IMR-90 (cell line): ENCODE measurements at regions not wholly inside any gene's neighbourhood (a gene's known extent, or its start where the extent isn't known, plus 50 kb on each side); places are given as distances from the start of the nearest gene placed in this dataset.

Experiments used
- ATAC-seq: fragments of 200-7000 bp; cut with Tn5 transposase; 2 replicates; pipeline ENCODE4 v1.9.1; 2020; ENCODE audit warnings: low read depth, mild to moderate bottlenecking, moderate library complexity
- BruUV-seq: library from RNA; stranded (reverse); fragments of 400-500 nt; replicated peaks from 2 replicates; lab custom pipeline; 2021; lab: Mats Ljungman, UMichigan
- CTCF ChIA-PET: fragments of 300-600 bp; formaldehyde crosslinking; extraction: SDS; loops from one replicate; lab custom pipeline; 2021; ENCODE audit warnings: antibody characterized with exemption; lab: Yijun Ruan, JAX
- POLR2A ChIA-PET: fragments of 300-600 bp; sonication (Branson Sonifier 250); formaldehyde crosslinking; loops from one replicate; lab custom pipeline; 2022; ENCODE audit warnings: antibody characterized with exemption; ENCODE audit not compliant: unreplicated experiment; lab: Charles Lee
- DNase-seq: peaks from one replicate; pipeline ENCODE4 v3.0.0; 2013
- H2AFZ ChIP-seq: replicated peaks from 2 replicates; pipeline ENCODE3; 2013; ENCODE audit warnings: low read length, mild to moderate bottlenecking; ENCODE audit not compliant: poor library complexity
- H2AK5ac ChIP-seq: 2 replicates; pipeline ENCODE4 v1.6.1; 2013; ENCODE audit warnings: low read depth, low read length, inconsistent platforms
- H2AK9ac ChIP-seq: replicated peaks from 2 replicates; pipeline ENCODE3; 2013; ENCODE audit warnings: mild to moderate bottlenecking, low read depth, low read length, moderate library complexity; ENCODE audit not compliant: poor library complexity
- H2BK120ac ChIP-seq: 2 replicates; pipeline ENCODE4 v1.6.1; 2013; ENCODE audit warnings: low read depth, low read length, inconsistent platforms
- H2BK15ac ChIP-seq: 3 replicates; pipeline ENCODE4 v1.6.1; 2013; ENCODE audit warnings: low read depth, low read length, inconsistent platforms
- H2BK20ac ChIP-seq: 2 replicates; pipeline ENCODE4 v1.6.1; 2013; ENCODE audit warnings: low read depth, mild to moderate bottlenecking, inconsistent platforms, low read length, moderate library complexity
- H2BK5ac ChIP-seq: 2 replicates; pipeline ENCODE4 v1.6.1; 2013; ENCODE audit warnings: mild to moderate bottlenecking, low read depth, low read length, inconsistent platforms; ENCODE audit not compliant: poor library complexity, severe bottlenecking
- H3K14ac ChIP-seq: replicated peaks from 2 replicates; pipeline ENCODE4 v1.6.1; 2013; ENCODE audit warnings: low read depth, low read length, inconsistent platforms
- H3K18ac ChIP-seq: 2 replicates; pipeline ENCODE4 v1.6.1; 2013; ENCODE audit warnings: low read depth, low read length, control low read depth
- H3K23ac ChIP-seq: 2 replicates; pipeline ENCODE4 v1.6.1; 2013; ENCODE audit warnings: low read depth, low read length, inconsistent platforms
- H3K27ac ChIP-seq: 2 replicates; pipeline ENCODE4 v1.5.1; 2013; ENCODE audit warnings: mild to moderate bottlenecking, control low read depth, low read length; ENCODE audit not compliant: insufficient read depth
- H3K27me3 ChIP-seq: 2 replicates; pipeline ENCODE4 v1.6.1; 2013; ENCODE audit warnings: low read length; ENCODE audit not compliant: control insufficient read depth, insufficient read depth
- H3K36me3 ChIP-seq: 2 replicates; pipeline ENCODE4 v1.6.1; 2013; ENCODE audit warnings: low read length, mixed read lengths; ENCODE audit not compliant: control insufficient read depth, insufficient read depth
- H3K4ac ChIP-seq: 2 replicates; pipeline ENCODE4 v1.6.1; 2013; ENCODE audit warnings: low read depth, low read length, inconsistent platforms
- H3K4me1 ChIP-seq: 2 replicates; pipeline ENCODE4 v1.6.1; 2013; ENCODE audit warnings: low read length, mixed read lengths; ENCODE audit not compliant: control insufficient read depth, insufficient read depth
- H3K4me2 ChIP-seq: 2 replicates; pipeline ENCODE4 v1.6.1; 2013; ENCODE audit warnings: low read depth, mild to moderate bottlenecking, control low read depth, low read length, moderate library complexity
- H3K4me3 ChIP-seq: 2 replicates; pipeline ENCODE4 v1.5.1; 2013; ENCODE audit warnings: low read depth, mild to moderate bottlenecking, control low read depth, low read length, moderate library complexity; ENCODE audit not compliant: insufficient read depth
- H3K56ac ChIP-seq: 2 replicates; pipeline ENCODE4 v1.6.1; 2013; ENCODE audit warnings: low read length, inconsistent platforms; ENCODE audit not compliant: insufficient read depth; ENCODE audit errors: extremely low read depth
- H3K79me1 ChIP-seq, 2 experiments: 2 replicates each; pipeline ENCODE4 v1.6.1; 2013; ENCODE audit warnings: low read length in 2 of 2, inconsistent platforms in 1 of 2, low read depth in 1 of 2
- H3K9ac ChIP-seq: 2 replicates; pipeline ENCODE4 v1.6.1; 2013; ENCODE audit warnings: low read depth, low read length, control low read depth
- H3K9me1 ChIP-seq: 2 replicates; pipeline ENCODE4 v1.6.1; 2013; ENCODE audit warnings: low read length, inconsistent platforms; ENCODE audit not compliant: insufficient read depth
- H3K9me3 ChIP-seq: 2 replicates; pipeline ENCODE4 v1.6.1; 2013; ENCODE audit warnings: low read length; ENCODE audit not compliant: control insufficient read depth, insufficient read depth
- H4K20me1 ChIP-seq: 2 replicates; pipeline ENCODE4 v1.6.1; 2013; ENCODE audit warnings: low read length, inconsistent platforms; ENCODE audit not compliant: insufficient read depth
- H4K5ac ChIP-seq: 2 replicates; pipeline ENCODE4 v1.6.1; 2013; ENCODE audit warnings: mild to moderate bottlenecking, low read depth, low read length, control low read depth
- H4K8ac ChIP-seq, 2 experiments: 2 replicates each; pipeline ENCODE4 v1.6.1; 2013; ENCODE audit warnings: low read depth in 2 of 2, low read length in 2 of 2, control low read depth in 1 of 2, inconsistent platforms in 1 of 2
- H4K91ac ChIP-seq: 2 replicates; pipeline ENCODE4 v1.6.1; 2013; ENCODE audit warnings: low read depth, low read length, inconsistent platforms; ENCODE audit not compliant: insufficient read depth
- BHLHE40 ChIP-seq: fragments of 150-350 bp; IDR thresholded peaks from 2 replicates; pipeline ENCODE4 v1.6.1; 2016; ENCODE audit warnings: mild to moderate bottlenecking, low read depth, low read length
- CEBPB ChIP-seq: IDR thresholded peaks from 2 replicates; pipeline ENCODE4 v1.6.1; 2012; ENCODE audit warnings: low read depth, low read length, improper control_type of control experiment
- CHD1 ChIP-seq: IDR thresholded peaks from 2 replicates; pipeline ENCODE4 v1.6.1; 2012; ENCODE audit warnings: low read depth, low read length, improper control_type of control experiment
- CTCF ChIP-seq: conservative IDR thresholded peaks from 2 replicates; pipeline ENCODE4 v1.5.1; 2012; ENCODE audit warnings: mild to moderate bottlenecking, low read depth, low read length, improper control_type of control experiment
- FOS ChIP-seq: fragments of 150-350 bp; IDR thresholded peaks from 2 replicates; pipeline ENCODE4 v1.6.1; 2016; ENCODE audit warnings: low read depth, low read length
- MAFK ChIP-seq: IDR thresholded peaks from 2 replicates; pipeline ENCODE4 v1.6.1; 2012; ENCODE audit warnings: low read depth, low read length, improper control_type of control experiment
- MAZ ChIP-seq: IDR thresholded peaks from 2 replicates; pipeline ENCODE4 v1.6.1; 2012; ENCODE audit warnings: low read depth, mild to moderate bottlenecking, low read length, improper control_type of control experiment, moderate library complexity, borderline replicate concordance
- MXI1 ChIP-seq: IDR thresholded peaks from 2 replicates; pipeline ENCODE4 v1.6.1; 2012; ENCODE audit warnings: low read depth, mild to moderate bottlenecking, low read length, moderate library complexity, borderline replicate concordance
- NFE2L2 ChIP-seq: fragments of 150-350 bp; IDR thresholded peaks from 2 replicates; pipeline ENCODE4 v1.6.1; 2016; ENCODE audit warnings: low read depth, mild to moderate bottlenecking, low read length
- POLR2A ChIP-seq: IDR thresholded peaks from 2 replicates; pipeline ENCODE4 v1.6.1; 2012; ENCODE audit warnings: mild to moderate bottlenecking, low read depth, low read length
- RAD21 ChIP-seq: IDR thresholded peaks from 2 replicates; pipeline ENCODE4 v1.6.1; 2012; ENCODE audit warnings: low read length, improper control_type of control experiment
- RCOR1 ChIP-seq: IDR thresholded peaks from 2 replicates; pipeline ENCODE4 v1.6.1; 2012; ENCODE audit warnings: mild to moderate bottlenecking, low read length, improper control_type of control experiment; ENCODE audit not compliant: insufficient replicate concordance
- RFX5 ChIP-seq: IDR thresholded peaks from 2 replicates; pipeline ENCODE4 v1.8.0; 2012; ENCODE audit warnings: low read depth, mild to moderate bottlenecking, low read length, moderate library complexity
- SMC3 ChIP-seq: fragments of 150-350 bp; IDR thresholded peaks from 2 replicates; pipeline ENCODE4 v1.6.1; 2016; ENCODE audit warnings: low read depth, mild to moderate bottlenecking, antibody characterized with exemption, low read length, moderate library complexity
- USF2 ChIP-seq: fragments of 150-350 bp; IDR thresholded peaks from 2 replicates; pipeline ENCODE4 v1.6.1; 2017; ENCODE audit warnings: mild to moderate bottlenecking, antibody characterized with exemption, low read length, low read depth
- WGBS, 2 experiments: methylation state at CpG; one replicate each; pipeline versions ENCODE4 v1.1.5 to v1.1.7; 2013; ENCODE audit warnings: missing lambda C conversion rate in 2 of 2; ENCODE audit not compliant: insufficient read length in 1 of 2; ENCODE audit errors: extremely low coverage in 2 of 2; 5-methylcytosine and 5-hydroxymethylcytosine counted together
- dilution Hi-C: fragments of 300-500 bp; cut with HindIII; formaldehyde crosslinking; loops from one replicate; pipeline ENCODE4 v1.14.3; 2018; ENCODE audit warnings: low sequenced_read_pairs; ENCODE audit not compliant: unreplicated experiment
- in situ Hi-C: fragments of 300-500 bp; cut with MboI; formaldehyde crosslinking; loops from 3 replicates; pipeline ENCODE4 v1.14.3; 2019; ENCODE audit warnings: low sequenced_read_pairs, inconsistent platforms, mixed read lengths
- intact Hi-C: fragments of 100-400 bp; cut with micrococcal nuclease; formaldehyde crosslinking; loops from 2 replicates; pipeline ENCODE4 v1.10.0; 2022
- TF ChIP-seq, protein P1 (sequence below): fragments of 150-350 bp; IDR thresholded peaks from 2 replicates; pipeline ENCODE4 v1.6.1; 2016; ENCODE audit warnings: low read depth, mild to moderate bottlenecking, low read length, moderate library complexity, borderline replicate concordance

GRCh38 chr6:26300043-26300331 lies 65.0 kb upstream of the BTN3A2 start:
- no peak overlapping the region for H4K5ac ChIP-seq
- CTCF ChIA-PET, result no interaction called here
- no peak overlapping the region for H3K27ac ChIP-seq
- no peaks in the 10 kb centered on the region; the same call in 1 of the 2 replicates for H4K20me1 ChIP-seq
- H2BK15ac ChIP-seq, result no peak overlapping the region
- in situ Hi-C loops (loop anchor here (25.0 kb wide), 1 partner anchor 1512 kb away; a partner anchor contains a TSS), dilution Hi-C loops (no loop called here), intact Hi-C loops (no loop called here)
- no peak overlapping the region for H2BK20ac ChIP-seq
- TF ChIP-seq USF2 (no peak), POLR2A (no peak), CEBPB (no peak), RAD21 (no peak), CTCF (no peak), MAFK (no peak), RFX5 (no peak), SMC3 (no peak), MAZ (no peak), NFE2L2 (no peak), MXI1 (no peak), CHD1 (no peak), BHLHE40 (no peak), RCOR1 (no peak), FOS (no peak)
- TF ChIP-seq, protein P1, sequence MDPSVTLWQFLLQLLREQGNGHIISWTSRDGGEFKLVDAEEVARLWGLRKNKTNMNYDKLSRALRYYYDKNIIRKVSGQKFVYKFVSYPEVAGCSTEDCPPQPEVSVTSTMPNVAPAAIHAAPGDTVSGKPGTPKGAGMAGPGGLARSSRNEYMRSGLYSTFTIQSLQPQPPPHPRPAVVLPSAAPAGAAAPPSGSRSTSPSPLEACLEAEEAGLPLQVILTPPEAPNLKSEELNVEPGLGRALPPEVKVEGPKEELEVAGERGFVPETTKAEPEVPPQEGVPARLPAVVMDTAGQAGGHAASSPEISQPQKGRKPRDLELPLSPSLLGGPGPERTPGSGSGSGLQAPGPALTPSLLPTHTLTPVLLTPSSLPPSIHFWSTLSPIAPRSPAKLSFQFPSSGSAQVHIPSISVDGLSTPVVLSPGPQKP, result no peak
- no peak overlapping the region for H2AFZ ChIP-seq
- no peak overlapping the region for H2AK9ac ChIP-seq
- no peak overlapping the region for H2AK5ac ChIP-seq
- no peak overlapping the region for H3K14ac ChIP-seq
- no CpG with 5 or more reads among the region's 3 CpGs for WGBS, 2 experiments
- no peak overlapping the region for H3K4me3 ChIP-seq
- DNase-seq (no peak), ATAC-seq (no peak)
- H3K56ac ChIP-seq, result no peak overlapping the region
- H3K9me1 ChIP-seq, result peaks cover 6% of the 10 kb centered on the region
- no peak overlapping the region for H4K91ac ChIP-seq
- POLR2A ChIA-PET, result no interaction called here
- no peak overlapping the region for H3K23ac ChIP-seq
- no peaks in the 10 kb centered on the region for H3K36me3 ChIP-seq
- no peak overlapping the region for H2BK120ac ChIP-seq
- no peak overlapping the region for H4K8ac ChIP-seq
- H3K27me3 ChIP-seq, result no peaks in the 10 kb centered on the region
- no peak overlapping the region for H3K18ac ChIP-seq
- no peak overlapping the region for H3K9ac ChIP-seq
- H3K4me1 ChIP-seq, result peaks cover 7% of the 10 kb centered on the region; the same call in 1 of the 2 replicates
- no peak overlapping the region for H2BK5ac ChIP-seq
- H3K4ac ChIP-seq, result no peak overlapping the region
- no peak overlapping the region for H3K4me2 ChIP-seq
- H3K9me3 ChIP-seq, result no peaks in the 10 kb centered on the region
- no peaks in the 10 kb centered on the region for H3K79me1 ChIP-seq
- no TSS peak for BruUV-seq
